GM18502 (cell line): ENCODE measurements at regions not wholly inside any gene's neighbourhood (a gene's known extent, or its start where the extent isn't known, plus 50 kb on each side); places are given as distances from the start of the nearest gene placed in this dataset.

Experiments used
- ATAC-seq: cut with Tn5 transposase; IDR thresholded peaks from one replicate; pipeline ENCODE4 v1.9.1; 2021; ENCODE audit warnings: mild to moderate bottlenecking; ENCODE audit not compliant: unreplicated experiment, poor library complexity

DNA sequence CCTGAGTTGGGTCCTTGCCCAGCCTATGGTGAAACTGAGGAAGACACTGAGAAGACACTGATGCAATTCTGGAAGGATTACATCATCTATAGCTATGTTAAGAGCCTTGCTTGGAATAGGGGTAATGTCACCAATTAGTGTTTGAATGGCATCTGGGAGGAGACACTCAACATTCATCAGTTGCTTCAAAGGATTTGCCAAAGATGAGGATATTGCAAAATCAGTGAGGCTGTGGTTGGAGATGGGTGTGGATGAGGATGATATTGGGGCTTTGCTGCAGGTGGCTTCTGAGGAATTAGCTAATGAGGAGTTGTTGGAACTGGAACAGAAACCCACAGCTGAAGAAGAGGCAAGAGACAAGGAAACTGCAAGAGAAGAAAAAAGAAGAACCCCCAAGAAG is 146.7 kb upstream of the SP4 start:
- ATAC-seq: no peak

DNA sequence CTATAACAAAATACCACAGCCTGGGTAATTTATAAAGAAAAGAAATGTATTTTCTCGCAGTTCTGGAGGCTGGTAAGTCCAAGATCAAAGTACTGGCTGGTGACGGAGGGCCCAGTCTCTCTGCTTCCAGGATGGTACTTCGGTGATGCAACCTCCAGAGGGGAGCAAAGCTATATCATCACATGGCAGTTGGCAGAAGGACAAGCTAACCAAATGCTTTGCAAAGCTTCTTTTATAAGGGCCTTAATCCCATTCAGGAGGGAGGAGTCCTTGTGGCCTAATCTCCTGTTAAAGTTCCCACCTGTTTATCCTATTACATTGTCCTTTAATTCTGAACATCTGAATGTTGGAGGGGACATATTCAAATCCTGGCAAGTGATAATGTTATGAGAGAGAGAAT is 134.1 kb upstream of the SP4 start:
- no peak for ATAC-seq

DNA sequence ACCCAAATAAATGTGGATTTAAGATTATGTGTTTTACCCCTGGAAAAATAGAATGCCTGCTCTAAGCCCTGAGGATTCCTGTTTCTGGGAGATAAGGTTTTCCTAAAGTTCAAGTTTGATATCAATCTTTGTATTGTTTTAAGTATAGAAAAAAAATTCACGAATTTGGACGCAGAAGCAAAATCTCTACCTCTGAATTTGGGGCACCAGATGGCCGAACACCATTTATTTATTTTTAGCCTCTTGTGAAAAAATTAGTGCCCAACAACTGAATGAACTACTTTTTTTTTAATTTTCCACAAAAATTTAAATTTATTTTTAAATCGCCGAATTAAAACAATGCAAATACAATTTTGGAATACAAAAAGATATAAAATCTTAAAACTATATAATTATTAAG is 128.1 kb upstream of the SP4 start:
- ATAC-seq: no peak

DNA sequence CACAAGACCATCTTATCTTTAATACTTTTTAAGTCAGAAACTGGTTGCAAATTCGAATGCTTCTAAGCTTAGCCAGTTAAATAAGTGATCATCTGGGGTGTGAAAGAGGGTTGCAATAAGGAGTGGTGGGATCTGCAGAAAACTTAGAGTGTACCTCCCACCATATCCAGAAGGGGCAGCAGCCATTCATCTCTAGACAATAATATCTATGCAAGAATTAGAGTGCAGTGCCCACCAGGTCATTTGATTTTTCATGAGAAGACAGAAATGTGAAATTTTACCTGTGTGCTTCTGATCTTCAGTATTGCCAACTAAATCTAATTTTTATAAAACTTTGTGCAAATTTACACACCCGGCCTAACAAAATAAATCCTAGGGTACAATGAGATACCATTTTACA is 127.2 kb upstream of the SP4 start:
- no peak for ATAC-seq

DNA sequence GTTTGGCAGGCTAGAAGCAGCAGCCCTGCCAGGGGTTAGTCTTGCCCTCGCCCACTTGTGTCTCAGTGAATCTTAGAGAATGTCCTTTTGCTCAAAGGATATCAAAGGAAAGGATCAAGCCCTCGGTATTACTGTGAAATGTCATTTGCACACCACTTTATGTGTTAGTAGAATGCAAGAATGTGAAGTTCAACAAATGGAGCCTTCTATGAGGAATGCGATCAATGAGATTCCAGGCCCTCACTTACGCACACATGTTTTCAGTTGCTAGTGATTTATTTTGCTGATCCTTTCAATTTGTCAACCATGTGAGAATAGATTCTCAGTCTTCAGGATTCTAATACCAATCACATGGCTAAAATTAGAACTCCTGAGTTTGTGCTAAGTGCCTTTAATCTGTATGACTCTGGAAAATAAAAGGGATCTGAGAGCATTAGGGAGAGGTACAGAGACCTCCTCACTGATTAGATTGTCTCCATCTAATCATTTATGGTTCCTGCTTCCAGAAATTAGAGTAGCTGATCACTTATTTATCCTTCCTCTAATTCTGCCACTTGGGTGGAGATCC is 123.0 kb upstream of the SP4 start:
- no peak for ATAC-seq

DNA sequence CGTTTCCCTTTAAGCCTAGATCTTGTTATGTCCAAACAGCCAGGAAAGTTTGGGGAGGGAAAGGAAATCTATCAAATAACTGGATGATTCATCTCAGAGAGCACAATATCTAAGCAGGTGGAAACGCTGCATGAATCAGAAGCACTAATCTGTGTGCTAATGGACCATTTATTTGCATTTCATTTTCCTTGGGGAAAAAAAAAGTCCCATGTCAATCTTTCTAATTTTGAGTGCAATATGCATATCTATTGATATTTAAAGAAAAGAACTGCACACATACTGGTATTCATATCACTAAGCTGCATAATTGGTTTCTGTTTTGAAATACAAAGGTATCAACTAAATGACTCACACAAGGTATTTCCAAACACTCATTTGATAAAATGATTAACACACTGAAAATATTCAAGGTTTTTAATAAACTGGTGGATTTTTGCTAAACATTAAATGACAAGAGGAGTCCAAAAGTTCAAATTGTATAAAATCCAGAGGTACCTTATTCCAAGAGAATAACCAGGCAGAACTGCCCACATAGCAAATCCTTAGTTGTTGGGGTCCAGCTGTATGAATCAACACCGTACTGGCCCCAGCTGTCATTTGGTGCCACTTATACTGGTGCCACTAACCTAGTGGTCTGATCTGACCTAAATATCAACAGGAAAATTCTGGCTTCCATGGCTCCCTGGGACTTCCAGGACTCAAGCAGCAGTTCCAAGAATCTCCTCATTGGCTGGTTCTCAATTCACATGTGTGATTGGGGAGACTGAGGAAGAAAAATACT is 122.2 kb upstream of the SP4 start:
- ATAC-seq: peak; percentile 87

DNA sequence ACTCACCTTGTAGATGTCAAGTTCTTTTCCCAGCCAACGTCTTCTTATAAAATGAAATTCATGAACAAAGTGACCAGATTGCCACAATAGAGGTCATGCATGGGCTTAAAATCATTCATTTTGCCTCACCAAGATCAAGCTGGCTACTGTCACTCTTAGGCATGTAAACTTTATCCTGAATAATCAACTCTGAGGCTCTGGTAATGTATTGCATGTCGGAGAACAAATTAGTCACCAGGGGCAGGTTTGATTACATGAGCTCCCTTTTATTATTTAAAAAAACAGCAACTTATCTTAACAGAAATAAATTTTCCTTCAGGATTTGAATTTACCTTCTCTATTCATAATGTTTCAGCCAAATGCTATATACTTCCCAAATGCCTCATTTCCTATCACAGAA is 112.9 kb upstream of the SP4 start:
- ATAC-seq: no peak

DNA sequence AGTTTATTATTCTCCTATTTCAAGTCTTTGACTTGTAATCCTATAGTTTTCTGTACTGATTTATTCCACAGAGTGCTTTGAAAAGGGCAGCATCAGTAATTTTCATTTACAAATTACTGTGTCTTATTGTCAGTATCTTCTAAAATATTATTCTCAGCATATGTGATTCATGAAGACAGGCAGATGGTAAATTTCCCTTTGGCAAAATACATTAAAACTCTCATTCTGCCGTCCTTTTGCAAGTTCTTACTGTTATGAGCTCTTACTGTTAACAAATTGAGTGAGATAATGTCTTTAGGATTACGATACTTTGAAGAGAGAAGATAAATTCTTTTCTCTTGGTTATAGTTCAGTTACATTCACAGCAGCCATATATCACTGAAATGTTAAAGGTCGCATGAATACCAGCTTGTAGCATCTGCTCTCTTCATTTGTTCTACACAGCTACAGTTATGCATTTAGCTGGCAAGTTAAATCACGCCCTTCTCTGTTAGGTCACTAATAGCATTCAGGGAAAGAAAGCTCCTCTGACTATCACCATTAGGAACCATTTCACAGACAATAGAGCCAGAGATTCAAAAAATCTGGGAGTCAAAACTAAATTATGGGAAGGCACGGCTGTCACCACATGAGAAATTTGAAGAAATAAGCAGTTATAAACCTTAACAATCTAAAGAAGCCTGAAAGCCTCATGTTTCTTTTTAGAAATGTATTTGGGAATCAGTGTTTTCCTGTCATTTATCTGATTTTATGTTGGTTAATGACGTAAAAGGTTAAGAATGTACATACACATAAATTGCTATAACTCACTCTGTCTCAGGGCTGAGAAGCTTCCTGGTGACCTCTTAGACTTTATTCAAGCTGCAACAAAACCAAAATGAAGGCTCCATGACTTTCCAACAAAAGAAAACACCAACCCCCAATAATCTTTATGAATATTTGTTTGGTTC is 109.6 kb upstream of the SP4 start:
- no peak for ATAC-seq

DNA sequence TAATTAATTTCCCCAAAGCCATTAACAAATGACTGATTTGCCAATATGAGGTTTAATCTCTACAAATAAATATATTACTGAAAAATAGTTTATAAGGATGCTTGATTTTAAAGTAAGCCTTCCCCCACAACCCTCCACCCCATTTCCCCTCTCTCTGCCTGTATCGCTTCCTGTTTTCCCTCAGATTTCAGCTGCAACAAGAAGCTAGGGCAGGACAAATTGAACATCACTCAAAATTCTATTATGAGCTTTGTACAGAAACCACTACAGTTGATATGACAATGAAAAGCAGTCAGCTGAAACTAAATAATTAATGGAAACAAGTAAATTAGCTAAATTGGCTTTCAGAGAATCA is 109.0 kb upstream of the SP4 start:
- no peak for ATAC-seq

DNA sequence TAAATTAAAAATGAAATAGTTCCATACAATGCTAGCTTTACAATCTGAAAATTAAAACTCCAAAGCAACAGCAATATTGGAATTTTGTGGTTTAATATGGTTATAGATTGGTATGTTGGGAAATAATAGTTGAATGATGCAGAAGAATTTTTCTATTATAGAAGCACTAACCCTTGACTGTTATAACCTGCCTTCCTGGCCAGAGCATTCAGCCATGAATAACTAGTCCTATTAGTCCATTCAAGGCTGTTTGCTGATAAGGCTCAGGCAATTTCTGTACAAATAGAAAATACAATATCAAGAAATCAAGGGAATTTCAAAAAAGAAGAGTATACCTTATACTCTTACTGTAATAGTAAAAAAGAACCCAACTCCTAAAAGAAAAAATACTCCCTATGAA is 101.6 kb upstream of the SP4 start:
- ATAC-seq: no peak

DNA sequence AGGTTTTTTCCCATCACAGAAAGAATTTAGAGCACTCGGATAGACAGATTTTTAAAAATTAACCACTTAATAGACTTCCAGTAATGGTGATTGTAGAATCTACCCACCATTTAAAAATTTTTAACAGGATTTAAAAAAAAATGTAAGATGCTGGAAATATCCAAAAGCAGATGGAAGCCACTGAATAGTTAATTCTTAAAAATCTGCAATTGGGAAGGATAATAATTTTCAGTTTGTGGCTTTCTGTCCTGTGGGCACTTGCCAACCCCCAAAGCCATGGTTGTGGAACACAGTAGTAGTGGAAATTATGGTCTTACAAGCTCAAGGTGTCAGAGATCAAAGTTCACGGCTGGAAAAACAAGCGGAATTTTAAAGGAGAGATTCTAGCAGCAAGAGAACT is 101.0 kb upstream of the SP4 start:
- ATAC-seq: no peak

DNA sequence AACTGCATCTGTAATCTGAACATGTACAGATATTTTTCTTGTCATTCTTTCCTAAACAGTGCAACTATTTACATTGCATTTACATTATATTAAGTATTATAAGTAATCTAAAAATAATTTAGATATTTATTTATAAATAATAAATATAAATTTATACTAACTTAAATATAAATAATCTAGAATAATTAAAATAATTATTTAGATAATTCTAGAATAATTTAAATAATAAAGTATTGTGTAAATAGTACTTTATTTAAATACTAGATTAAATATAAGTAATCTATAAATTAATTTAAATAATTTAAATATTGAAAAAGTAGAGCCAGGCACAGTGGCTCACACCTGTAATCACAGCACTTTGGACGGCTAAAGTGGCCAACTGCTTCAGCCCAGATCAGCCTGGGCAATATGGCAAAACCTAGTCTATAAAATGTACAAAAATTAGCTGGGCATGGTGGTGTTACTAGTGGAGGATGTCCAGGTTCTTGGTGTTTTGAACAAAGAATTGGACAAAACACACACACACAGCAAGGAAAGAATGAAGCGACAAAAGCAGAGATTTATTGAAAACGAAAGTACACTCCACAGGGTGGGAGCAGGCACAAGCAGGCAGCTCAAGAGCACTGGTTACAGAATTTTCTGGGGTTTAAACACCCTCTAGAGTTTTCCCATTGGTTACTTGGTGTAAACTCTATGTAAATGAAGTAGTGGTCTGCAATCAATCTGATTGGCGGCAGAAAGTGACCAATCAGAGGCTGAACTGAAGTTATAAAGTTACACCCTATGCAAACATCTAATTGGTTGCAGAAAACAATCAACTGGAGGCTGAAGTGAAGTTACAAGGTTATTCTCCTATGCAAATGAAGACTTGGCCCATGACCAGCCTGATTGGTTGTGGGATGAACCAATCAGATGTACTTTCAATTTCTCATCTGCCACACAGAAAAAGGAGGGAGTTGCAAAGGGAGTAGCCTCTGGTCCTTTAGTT is 100.2 kb upstream of the SP4 start:
- no peak for ATAC-seq

DNA sequence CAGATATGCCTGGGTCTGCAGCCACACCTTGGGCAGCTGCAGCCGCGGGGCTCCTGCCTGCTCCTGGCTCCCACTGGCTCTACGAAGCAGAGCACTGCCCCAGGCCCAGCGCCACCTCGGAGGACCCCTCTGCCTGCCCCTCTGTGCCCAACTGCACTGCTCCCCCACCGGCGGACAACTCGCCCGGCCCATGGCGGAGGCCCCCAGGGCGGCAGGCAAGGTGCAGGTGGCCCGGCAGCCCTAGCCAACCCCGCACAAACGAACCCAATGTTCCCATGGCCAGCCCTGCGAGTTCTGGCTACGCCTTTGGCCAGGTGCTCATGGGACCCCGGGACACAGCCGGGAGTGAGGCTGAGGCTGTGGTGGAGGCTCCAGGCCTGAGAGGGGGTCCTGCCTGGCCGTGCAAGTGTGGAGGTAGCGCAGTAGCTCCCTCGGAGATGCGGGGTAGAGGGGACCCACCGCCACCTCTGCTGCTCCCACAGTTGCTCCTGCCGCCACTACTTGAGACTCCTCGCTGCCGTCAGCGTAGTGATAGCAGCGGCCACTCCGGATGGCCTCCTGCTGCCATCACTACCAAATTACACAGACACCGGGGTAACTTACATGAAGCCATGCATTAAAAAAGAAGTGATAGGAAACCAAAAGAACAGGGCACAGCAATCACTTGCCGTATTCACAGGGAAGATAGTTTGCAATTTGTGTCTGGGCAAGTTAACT is 97.3 kb upstream of the SP4 start:
- ATAC-seq: no peak

DNA sequence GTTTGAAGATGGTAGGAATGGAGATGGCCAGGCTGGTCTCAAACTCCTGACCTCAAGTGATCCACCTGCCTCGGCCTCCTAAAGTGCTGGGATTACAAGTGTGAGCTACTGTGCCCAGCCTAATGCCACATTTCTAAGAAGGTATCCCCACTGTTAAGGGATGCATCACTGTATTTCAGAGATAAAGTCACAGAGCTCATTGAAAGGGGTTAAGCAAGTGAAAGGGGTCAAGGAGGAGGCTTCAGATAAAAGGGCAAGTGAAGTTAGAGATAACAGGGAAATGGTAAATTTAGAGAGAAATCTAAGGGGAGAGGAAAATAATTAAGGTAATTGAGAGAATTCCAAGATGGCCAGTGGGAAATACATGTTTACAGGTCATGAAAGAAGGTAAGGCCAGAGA is 93.0 kb upstream of the SP4 start:
- ATAC-seq: no peak

DNA sequence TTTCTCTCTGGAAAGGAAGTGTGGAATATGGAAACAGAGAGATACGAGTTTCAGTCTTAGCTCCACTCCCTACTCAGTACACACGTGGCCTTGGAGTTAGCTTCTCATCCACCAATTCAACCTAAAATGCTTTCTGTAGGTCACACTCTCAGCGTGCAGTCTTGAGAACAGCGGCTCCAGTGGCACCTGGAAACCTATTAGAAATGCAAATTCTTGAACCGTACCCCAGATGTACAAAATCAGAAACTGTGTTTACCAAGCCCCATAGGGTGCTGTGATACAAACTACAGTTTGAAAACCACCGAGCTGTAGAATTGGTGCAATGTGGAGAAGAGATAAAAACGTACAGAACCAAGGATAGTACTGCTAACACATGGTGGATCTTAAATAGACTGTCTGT is 91.1 kb upstream of the SP4 start:
- ATAC-seq: no peak

DNA sequence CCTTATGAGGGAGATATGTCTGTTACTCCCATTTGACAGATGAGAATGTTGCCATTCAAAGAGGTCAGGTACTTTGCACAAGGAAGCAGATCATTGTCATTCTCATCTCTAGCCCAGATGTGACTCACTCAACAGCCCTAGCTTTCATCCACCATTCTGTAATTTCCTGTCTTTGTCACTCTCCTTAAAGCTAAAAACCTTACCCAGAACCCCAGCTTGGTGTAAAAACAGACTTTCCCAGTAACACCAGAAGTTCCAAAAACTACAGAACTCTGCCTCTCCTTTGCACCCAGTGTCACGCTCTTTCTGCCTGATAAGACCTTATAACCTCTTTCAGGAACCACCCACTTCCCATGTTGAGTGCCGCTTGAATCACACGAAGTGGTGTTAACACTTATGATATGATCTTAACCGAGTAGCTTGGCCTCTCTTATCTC is 89.1 kb upstream of the SP4 start:
- peak; percentile 76 for ATAC-seq

DNA sequence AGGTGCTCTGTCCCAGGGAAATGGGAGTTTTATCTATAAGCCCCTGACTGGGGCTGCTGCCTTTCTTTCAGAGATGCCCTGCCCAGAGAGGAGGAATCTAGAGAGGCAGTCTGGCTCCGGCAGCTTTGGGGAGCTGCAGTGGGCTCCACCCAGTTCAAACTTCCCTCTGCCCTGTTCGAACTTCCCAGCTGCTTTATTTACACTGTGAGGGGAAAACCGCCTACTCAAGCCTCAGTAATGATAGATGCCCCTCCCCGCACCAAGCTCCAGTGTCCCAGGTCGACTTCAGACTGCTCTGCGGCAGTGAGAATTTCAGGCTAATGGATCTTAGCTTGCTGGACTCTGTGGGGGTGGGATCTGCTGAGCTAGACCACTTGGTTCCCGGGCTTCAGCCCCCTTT is 83.0 kb upstream of the SP4 start:
- peak; percentile 36 for ATAC-seq

DNA sequence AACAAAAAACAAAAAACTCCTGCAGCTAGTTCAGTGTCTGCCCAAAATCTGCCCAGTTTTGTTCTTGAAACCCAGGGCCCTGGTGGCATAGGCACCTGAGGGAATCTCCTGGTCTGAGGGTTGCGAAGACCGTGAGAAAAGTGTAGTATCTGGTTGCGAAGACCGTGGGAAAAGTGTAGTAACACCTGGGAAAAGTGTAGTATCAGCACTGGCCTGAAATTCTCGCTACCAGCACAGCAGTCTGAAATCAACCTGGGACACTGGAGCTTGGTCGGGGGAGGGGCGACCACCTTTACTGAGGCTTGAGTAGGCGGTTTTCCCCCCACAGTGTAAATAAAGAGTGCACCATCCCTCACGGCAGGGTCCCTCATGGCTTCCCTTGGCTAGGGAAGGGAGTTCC is 82.5 kb upstream of the SP4 start:
- peak; percentile 68 for ATAC-seq

DNA sequence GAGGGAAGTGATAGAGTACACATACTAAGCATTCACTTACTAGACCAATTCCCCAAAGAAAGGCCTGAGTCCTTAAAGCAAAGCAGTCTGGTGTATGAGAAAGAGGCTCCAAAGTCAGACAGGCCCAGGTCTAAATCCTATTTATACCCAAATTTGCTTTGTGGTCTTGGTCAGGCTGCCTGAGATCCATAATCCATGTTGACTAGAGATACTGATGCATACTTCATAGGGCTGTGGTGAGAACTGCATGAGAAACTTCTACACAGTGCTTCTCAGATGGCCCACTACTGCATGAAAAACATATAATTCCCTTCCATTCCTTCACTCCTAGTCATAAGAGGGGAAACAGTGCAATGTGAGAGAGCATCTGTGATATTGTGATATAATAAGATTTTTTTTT is 81.6 kb upstream of the SP4 start:
- ATAC-seq: peak; percentile 58
